LNCaP clone FGC (cell line): ENCODE measurements at regions not wholly inside any gene's neighbourhood (a gene's known extent, or its start where the extent isn't known, plus 50 kb on each side); places are given as distances from the start of the nearest gene placed in this dataset.

ENCODE experiments used
- DNase-seq: peaks from one replicate; pipeline ENCODE4 v3.0.0-alpha.2; 2011; ENCODE audit warnings: low read depth
- H3K4me3 ChIP-seq: 2 replicates; pipeline ENCODE4 v1.5.1; 2011; ENCODE audit warnings: mild to moderate bottlenecking, low read depth, low read length, control low read depth
- TF ChIP-seq, protein P1 (sequence below): IDR thresholded peaks from 2 replicates; pipeline ENCODE4 v1.5.1; 2012; ENCODE audit warnings: mild to moderate bottlenecking; ENCODE audit not compliant: control insufficient read depth, insufficient read depth; ENCODE audit errors: extremely low read depth

GRCh38 chr17:77879896-77880280, 78.6 kb upstream of the TNRC6C start:
- DNase-seq, result no peak
- TF ChIP-seq, protein P1, sequence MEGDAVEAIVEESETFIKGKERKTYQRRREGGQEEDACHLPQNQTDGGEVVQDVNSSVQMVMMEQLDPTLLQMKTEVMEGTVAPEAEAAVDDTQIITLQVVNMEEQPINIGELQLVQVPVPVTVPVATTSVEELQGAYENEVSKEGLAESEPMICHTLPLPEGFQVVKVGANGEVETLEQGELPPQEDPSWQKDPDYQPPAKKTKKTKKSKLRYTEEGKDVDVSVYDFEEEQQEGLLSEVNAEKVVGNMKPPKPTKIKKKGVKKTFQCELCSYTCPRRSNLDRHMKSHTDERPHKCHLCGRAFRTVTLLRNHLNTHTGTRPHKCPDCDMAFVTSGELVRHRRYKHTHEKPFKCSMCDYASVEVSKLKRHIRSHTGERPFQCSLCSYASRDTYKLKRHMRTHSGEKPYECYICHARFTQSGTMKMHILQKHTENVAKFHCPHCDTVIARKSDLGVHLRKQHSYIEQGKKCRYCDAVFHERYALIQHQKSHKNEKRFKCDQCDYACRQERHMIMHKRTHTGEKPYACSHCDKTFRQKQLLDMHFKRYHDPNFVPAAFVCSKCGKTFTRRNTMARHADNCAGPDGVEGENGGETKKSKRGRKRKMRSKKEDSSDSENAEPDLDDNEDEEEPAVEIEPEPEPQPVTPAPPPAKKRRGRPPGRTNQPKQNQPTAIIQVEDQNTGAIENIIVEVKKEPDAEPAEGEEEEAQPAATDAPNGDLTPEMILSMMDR, result no peak
- no peak overlapping the region for H3K4me3 ChIP-seq

- no peak for DNase-seq
- H3K4me3 ChIP-seq, result no peak overlapping the region
- TF ChIP-seq, protein P1, result no peak
Observed at GRCh38 chr17:77880711-77881450, 77.6 kb upstream of the TNRC6C start.

- no peak overlapping the region for H3K4me3 ChIP-seq
- DNase-seq, result no peak
Observed at GRCh38 chr17:77881545-77881944, 77.0 kb upstream of the TNRC6C start.

DNA sequence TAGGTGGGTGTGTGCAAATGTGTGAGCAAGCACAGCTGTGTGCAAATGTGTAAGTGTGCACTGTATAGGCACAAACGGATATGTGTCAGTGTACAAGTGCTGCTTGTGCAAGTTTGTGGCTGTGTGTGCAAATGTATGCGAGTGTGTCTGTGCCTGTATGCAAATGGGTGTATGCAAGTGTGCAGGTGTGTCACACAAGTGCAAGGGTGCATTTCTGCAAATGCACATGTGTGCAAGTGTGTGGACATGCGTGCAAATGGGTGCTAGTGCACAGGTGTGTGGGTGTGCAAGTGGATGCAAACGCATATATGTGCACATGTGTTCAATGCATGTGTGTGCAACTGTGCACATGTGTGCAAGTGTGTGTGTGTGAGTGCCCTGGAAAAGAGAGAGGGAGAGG, 76.5 kb upstream of the TNRC6C start:
- H3K4me3 ChIP-seq, result no peak overlapping the region
- no peak for DNase-seq
- TF ChIP-seq, protein P1, result no peak

More at GRCh38 chr17:77881545-77881944, 77.0 kb upstream of the TNRC6C start:
- TF ChIP-seq, protein P1, result no peak

DNA sequence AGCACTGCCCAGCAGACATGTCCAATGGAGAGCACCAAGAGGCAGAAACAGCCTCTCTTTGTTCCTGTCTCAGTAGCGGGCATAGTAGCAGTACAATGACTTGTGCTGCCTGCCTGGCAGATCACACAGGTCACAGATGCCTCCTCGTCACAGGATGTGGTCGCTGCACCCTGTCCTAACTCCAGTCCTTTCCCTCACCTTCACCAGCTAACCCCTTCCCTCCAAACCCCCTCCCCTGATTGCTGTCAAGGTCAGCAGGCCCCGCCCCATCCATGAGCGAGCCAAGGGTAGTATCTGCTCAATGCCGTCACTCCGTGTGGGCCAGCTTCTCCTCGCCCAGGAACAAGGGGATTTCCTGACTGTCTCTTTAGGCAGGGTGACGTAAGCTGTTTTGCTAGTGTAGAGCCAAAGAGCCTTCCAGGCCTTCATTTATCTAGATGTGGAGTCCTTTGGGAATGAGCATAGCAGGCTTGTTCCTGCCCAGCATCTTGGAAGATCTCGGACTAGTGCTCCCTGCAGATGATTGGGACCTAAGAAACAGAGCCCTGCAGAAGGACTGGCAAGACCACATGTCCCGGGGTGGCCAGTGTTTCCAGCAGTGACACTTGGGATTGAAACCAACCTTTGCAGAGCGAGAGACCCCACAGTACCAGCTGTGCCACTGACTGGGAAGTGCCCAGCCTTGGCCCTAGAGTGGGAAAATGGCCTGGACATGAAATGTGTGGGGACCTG, 75.9 kb upstream of the TNRC6C start:
- DNase-seq, result no peak
- TF ChIP-seq, protein P1, result no peak
- H3K4me3 ChIP-seq, result no peak overlapping the region

DNA sequence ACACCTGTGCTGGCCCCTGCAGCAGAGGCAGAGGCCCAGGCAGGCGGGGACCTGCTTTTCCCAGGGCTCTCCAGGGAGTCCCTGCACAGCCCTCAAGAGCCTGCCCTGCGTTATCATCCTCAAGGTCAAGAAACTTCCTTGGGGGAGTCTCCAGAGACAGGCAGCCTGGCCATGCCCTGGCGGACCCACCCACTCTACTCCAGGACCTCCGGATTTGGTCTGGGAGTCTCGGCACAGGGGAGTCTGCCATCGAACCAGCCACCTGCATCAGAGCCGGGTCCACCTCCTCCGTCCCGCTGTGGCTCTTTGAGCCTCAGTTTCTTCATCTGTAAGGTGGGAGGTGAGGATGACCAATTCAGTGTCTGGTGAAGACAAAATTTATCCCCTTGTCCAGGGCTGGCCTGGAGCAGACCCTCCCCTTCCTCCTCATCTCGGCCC, 75.3 kb upstream of the TNRC6C start:
- no peak overlapping the region for H3K4me3 ChIP-seq
- TF ChIP-seq, protein P1, result no peak
- DNase-seq, result no peak

DNA sequence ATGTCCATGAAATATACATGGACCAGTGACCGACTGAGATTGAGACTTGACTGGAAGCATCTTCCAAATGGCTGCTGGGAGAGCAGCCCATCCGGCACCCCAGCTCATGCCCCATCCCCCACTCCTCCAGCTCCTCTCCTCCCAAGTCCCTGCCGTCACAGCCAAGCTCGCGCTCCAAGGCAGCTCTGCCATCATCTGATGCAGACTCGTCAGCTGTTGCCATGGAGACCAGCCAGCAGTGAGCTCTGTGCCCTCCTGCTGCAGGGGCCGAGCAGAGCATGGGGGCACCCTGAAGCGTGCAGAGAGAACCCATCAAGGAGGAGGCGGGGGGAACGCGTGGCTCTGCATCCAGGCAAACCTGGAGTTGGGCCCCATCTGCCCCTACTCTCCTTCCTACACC, 74.5 kb upstream of the TNRC6C start:
- DNase-seq, result no peak
- no peak overlapping the region for H3K4me3 ChIP-seq
- TF ChIP-seq, protein P1, result no peak
